Heart left ventricle (tissue), 13 donors: ENCODE measurements at regions not wholly inside any gene's neighbourhood (a gene's known extent, or its start where the extent isn't known, plus 50 kb on each side); places are given as distances from the start of the nearest gene placed in this dataset.

Experiments used
- CTCF ChIP-seq, 12 donors: fragments of 200-600 bp; sonication (generic) in 4 of 12; IDR thresholded peaks; one replicate each; pipeline versions ENCODE4 v1.5.0 to v1.8.0; 2018 to 2022; ENCODE audit warnings: antibody characterized with exemption in 12 of 12, mild to moderate bottlenecking in 5 of 12
- POLR2A ChIP-seq, 2 donors: fragments of 450-650 bp; IDR thresholded peaks; one replicate each; pipeline ENCODE4 v1.6.1; 2017; ENCODE audit warnings: antibody characterized with exemption in 2 of 2, mild to moderate bottlenecking in 2 of 2, moderate library complexity in 2 of 2
- donor health status: ischemic (EF 13 %, LVEDD 7.1; RV severe dilation, severe dysfunction).
- donor health status: DM: no; HTN: yes; CAD: no.
- donor health status: DM: no; HTN: no; CAD: no.
- donor health status: ischemic (EF 25% LVEDD 6.9; RV normal size, moderate dysfunction).
- donor health status: ischemic (EF 25% LVEDD 5.7; RV mildly dilated, moderate dysfunction).
- donor health status: ischemic (EF 35%, LVEDD 5.7; RV mildly dilated, moderate dysfunction).
- donor health status: nonischemic (EF 11% LVEDD 7.7; RV severe dilation, severe dysfunction).
- donor health status: DM: yes; HTN: yes; CAD: no.
- donor health status: PGD.
- donor health status: ischemic (EF 29% LVEDD 5.4; RV normal size, mild dysfunction).
- donor health status: nonischemic (EF 23%, LVEDD 6.1; RV moderate dilation, normal function).

- TF ChIP-seq POLR2A (IDR thresholded peaks at IDR 0.05) (no peak), CTCF (IDR thresholded peaks at IDR 0.05) (no peak)
Measured at GRCh38 chr6:1507251-1507650, 102.5 kb upstream of the FOXC1 start.
